Gastrocnemius medialis (tissue), 4 donors: ENCODE measurements at regions not wholly inside any gene's neighbourhood (a gene's known extent, or its start where the extent isn't known, plus 50 kb on each side); places are given as distances from the start of the nearest gene placed in this dataset.

Experiments used
- ATAC-seq, 2 donors: fragments of 150-250 bp; one replicate each; pipeline ENCODE4 v1.9.1; 2016
- DNase-seq, 2 donors: peaks; one replicate each; pipeline ENCODE4 v3.0.0-alpha.2; 2019
- H3K27ac ChIP-seq, 4 donors: fragments of 200-600 bp; sonication (generic); 1 replicate in 1 of 4; 2 replicates in 3 of 4; pipeline ENCODE4 v1.5.1; 2016 to 2018; ENCODE audit warnings: mild to moderate bottlenecking in 2 of 4, moderate library complexity in 1 of 4
- H3K27me3 ChIP-seq, 3 donors: fragments of 200-600 bp; sonication (generic) in 2 of 3; 1 replicate in 1 of 3; 2 replicates in 2 of 3; pipeline versions ENCODE4 v1.5.1 to v1.6.0; 2016 to 2019; ENCODE audit warnings: mild to moderate bottlenecking in 1 of 3, moderate library complexity in 1 of 3
- H3K36me3 ChIP-seq, 2 donors: fragments of 200-600 bp; sonication (generic) in 1 of 2; one replicate each; pipeline ENCODE4 v1.5.1; 2017 to 2018
- H3K4me1 ChIP-seq, 2 donors: fragments of 200-600 bp; sonication (generic) in 1 of 2; one replicate each; pipeline ENCODE4 v1.5.1; 2016 to 2017; ENCODE audit warnings: mild to moderate bottlenecking in 2 of 2
- H3K4me3 ChIP-seq, 4 donors: fragments of 200-600 bp; sonication (generic) in 3 of 4; 1 replicate in 1 of 4; 2 replicates in 3 of 4; pipeline ENCODE4 v1.5.1; 2016 to 2019; ENCODE audit warnings: mild to moderate bottlenecking in 2 of 4
- H3K9me3 ChIP-seq, 3 donors: fragments of 200-600 bp; sonication (generic) in 2 of 3; 1 replicate in 1 of 3; 2 replicates in 2 of 3; pipeline ENCODE4 v1.5.1; 2016 to 2019
- CTCF ChIP-seq, 5 experiments: fragments of 450-650 bp in 3 of 5; fragments of 200-600 bp in 2 of 5; sonication (generic) in 2 of 5; IDR thresholded peaks in 4 of 5; conservative IDR thresholded peaks in 1 of 5; 1 replicate in 4 of 5; 2 replicates in 1 of 5; pipeline ENCODE4 v1.5.1; 2016 to 2019; ENCODE audit warnings: antibody characterized with exemption in 5 of 5, mild to moderate bottlenecking in 3 of 5, moderate library complexity in 3 of 5
- POLR2A ChIP-seq, 2 donors: fragments of 450-650 bp; IDR thresholded peaks; one replicate each; pipeline ENCODE4 v1.6.1; 2017; ENCODE audit warnings: antibody characterized with exemption in 2 of 2, mild to moderate bottlenecking in 2 of 2, moderate library complexity in 2 of 2
- in situ Hi-C, 4 donors: fragments of 200-750 bp; cut with MboI; loops; one replicate each; pipeline versions ENCODE4 v1.15.0 to v1.8.0; 2017; ENCODE audit warnings: low sequenced_read_pairs in 4 of 4
- intact Hi-C: fragments of 100-400 bp; cut with DNase I; formaldehyde crosslinking; loops from one replicate; pipeline ENCODE4 v1.15.1; 2023; ENCODE audit warnings: low total_unique reads

- Histone ChIP-seq H3K36me3 (no peaks in the 10 kb centered on the region), H3K9me3 (no peaks in the 10 kb centered on the region), H3K27me3 (peaks cover 0 to 8% (median 0%) of the 10 kb centered on the region in 3 donors), H3K4me3 (no peak overlapping the region), H3K4me1 (no peaks in the 10 kb centered on the region), H3K27ac (no peak overlapping the region)
- no peak for DNase-seq
- no peak for ATAC-seq
- TF ChIP-seq POLR2A (IDR thresholded peaks at IDR 0.05): no peak
- TF ChIP-seq CTCF (IDR thresholded peaks at IDR 0.05 in 4 of 5, conservative IDR thresholded peaks at IDR 0.05 in 1 of 5): no peak
- in situ Hi-C loops: no loop called here
- intact Hi-C loops: no loop called here
Observed at GRCh38 chr22:35197071-35197470, 60.2 kb upstream of the HMGXB4 start.

- intact Hi-C loops (no loop called here), in situ Hi-C loops (no loop called here)
- Histone ChIP-seq H3K27me3 (peaks cover 0 to 8% (median 0%) of the 10 kb centered on the region in 3 donors), H3K27ac (no peak overlapping the region), H3K9me3 (no peaks in the 10 kb centered on the region), H3K4me1 (no peaks in the 10 kb centered on the region), H3K36me3 (no peaks in the 10 kb centered on the region), H3K4me3 (no peak overlapping the region)
- no peak for TF ChIP-seq CTCF (IDR thresholded peaks at IDR 0.05 in 4 of 5, conservative IDR thresholded peaks at IDR 0.05 in 1 of 5)
- no peak for TF ChIP-seq POLR2A (IDR thresholded peaks at IDR 0.05)
- ATAC-seq: no peak
- no peak for DNase-seq
Observed at GRCh38 chr22:35197886-35198285, 59.4 kb upstream of the HMGXB4 start.

- DNase-seq (no peak), ATAC-seq (no peak)
- Histone ChIP-seq H3K27ac (no peak overlapping the region), H3K4me1 (no peaks in the 10 kb centered on the region), H3K27me3 (peaks cover 0 to 8% (median 0%) of the 10 kb centered on the region in 3 donors), H3K4me3 (no peak overlapping the region), H3K9me3 (no peaks in the 10 kb centered on the region), H3K36me3 (no peaks in the 10 kb centered on the region)
- no peak for TF ChIP-seq CTCF (IDR thresholded peaks at IDR 0.05 in 4 of 5, conservative IDR thresholded peaks at IDR 0.05 in 1 of 5)
- no peak for TF ChIP-seq POLR2A (IDR thresholded peaks at IDR 0.05)
- intact Hi-C loops: no loop called here
- in situ Hi-C loops: no loop called here
Observed at GRCh38 chr22:35198738-35199137, 58.6 kb upstream of the HMGXB4 start.

DNA sequence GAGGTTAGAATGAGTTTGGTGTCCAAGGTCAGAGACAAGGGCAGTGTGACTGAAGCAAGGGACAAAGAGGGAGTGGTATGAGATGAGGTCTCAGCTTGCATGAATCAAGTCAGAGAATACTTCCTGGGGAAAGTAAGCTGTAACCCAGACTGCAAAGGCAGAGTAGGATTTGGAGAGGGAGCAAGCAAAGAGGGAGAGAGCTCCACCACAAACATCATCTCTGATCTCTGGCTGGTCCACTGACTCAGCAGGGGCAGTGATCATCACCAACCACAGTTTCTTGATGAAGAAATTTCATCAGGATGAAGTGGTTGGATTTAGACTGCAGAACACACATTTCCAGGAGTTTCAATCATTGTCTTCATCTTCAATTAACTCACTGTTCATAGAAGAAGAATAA is 54.9 kb upstream of the HMGXB4 start:
- H3K9me3 ChIP-seq: no peaks in the 10 kb centered on the region
- H3K36me3 ChIP-seq: no peaks in the 10 kb centered on the region
- intact Hi-C loops: no loop called here
- no peak overlapping the region for H3K4me3 ChIP-seq
- TF ChIP-seq POLR2A (IDR thresholded peaks at IDR 0.05) (no peak), CTCF (IDR thresholded peaks at IDR 0.05 in 4 of 5, conservative IDR thresholded peaks at IDR 0.05 in 1 of 5) (no peak)
- DNase-seq: no peak
- H3K4me1 ChIP-seq: no peaks in the 10 kb centered on the region
- in situ Hi-C loops: no loop called here
- H3K27ac ChIP-seq: no peak overlapping the region
- no peak for ATAC-seq
- H3K27me3 ChIP-seq: peaks cover 0 to 4% (median 2%) of the 10 kb centered on the region in 3 donors

- ATAC-seq: no peak
- H3K4me1 ChIP-seq: no peaks in the 10 kb centered on the region
- DNase-seq: no peak
- no peak for TF ChIP-seq POLR2A (IDR thresholded peaks at IDR 0.05)
- no peak for TF ChIP-seq CTCF (IDR thresholded peaks at IDR 0.05 in 4 of 5, conservative IDR thresholded peaks at IDR 0.05 in 1 of 5)
- H3K27me3 ChIP-seq: peaks cover 7 to 10% (median 9%) of the 10 kb centered on the region in 3 donors
- no peaks in the 10 kb centered on the region for H3K36me3 ChIP-seq
- in situ Hi-C loops (no loop called here), intact Hi-C loops (no loop called here)
- H3K9me3 ChIP-seq: no peaks in the 10 kb centered on the region
- H3K4me3 ChIP-seq: no peak overlapping the region
- no peak overlapping the region for H3K27ac ChIP-seq
Observed at GRCh38 chr22:35203583-35203982, 53.7 kb upstream of the HMGXB4 start.
